ENCODE measurements at regions not wholly inside any gene's neighbourhood (a gene's known extent, or its start where the extent isn't known, plus 50 kb on each side); places are given as distances from the start of the nearest gene placed in this dataset.

DNA sequence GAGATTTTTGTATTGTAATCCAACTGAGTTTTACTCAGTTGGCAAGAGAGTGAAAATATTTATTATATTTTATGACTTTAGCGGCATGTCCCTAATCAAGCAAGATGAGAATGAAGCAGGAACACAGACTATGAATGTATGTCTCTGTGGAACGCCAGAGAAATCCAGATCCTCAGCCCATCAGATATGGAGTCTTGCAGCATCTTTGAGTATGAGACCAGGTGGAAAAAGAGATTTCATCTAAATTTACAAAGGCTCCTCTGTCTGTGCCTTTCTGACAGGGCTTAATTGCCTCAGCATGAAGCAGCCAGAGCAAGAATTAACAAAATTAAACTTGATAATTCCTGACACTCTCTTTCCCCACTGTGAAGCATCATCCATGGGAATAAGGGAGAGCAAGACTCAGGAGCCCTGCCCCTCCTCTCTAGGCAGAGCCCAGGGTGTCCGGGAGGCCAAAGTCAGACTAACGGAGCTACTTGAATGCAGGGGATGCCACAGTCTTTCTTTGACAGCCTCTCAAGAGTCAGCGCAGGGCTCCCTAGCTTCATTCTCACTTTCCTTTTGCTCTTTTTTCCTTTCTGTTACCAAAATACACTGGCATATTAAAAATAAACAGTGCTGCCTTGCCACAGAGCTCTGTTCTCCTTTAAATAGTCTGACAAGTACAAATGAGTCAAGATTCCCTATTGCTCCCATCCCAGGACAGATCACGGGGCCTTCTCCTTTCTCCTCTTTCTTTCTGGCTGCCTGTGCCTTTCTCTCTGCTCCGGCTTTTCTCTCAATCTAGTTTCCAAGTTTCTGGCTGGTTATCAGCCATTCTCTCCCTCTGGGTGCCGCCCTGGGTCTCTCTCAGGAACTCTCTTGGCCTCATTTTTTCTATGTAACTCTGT, 132.2 kb upstream of the INHBA start:
- TF ChIP-seq, protein P1, sequence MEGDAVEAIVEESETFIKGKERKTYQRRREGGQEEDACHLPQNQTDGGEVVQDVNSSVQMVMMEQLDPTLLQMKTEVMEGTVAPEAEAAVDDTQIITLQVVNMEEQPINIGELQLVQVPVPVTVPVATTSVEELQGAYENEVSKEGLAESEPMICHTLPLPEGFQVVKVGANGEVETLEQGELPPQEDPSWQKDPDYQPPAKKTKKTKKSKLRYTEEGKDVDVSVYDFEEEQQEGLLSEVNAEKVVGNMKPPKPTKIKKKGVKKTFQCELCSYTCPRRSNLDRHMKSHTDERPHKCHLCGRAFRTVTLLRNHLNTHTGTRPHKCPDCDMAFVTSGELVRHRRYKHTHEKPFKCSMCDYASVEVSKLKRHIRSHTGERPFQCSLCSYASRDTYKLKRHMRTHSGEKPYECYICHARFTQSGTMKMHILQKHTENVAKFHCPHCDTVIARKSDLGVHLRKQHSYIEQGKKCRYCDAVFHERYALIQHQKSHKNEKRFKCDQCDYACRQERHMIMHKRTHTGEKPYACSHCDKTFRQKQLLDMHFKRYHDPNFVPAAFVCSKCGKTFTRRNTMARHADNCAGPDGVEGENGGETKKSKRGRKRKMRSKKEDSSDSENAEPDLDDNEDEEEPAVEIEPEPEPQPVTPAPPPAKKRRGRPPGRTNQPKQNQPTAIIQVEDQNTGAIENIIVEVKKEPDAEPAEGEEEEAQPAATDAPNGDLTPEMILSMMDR (IDR thresholded peaks at IDR 0.05) = no peak
- peaks cover 23% of the 10 kb centered on the region for H3K4me1 Mint-ChIP-seq (ENCODE audit: unreplicated experiment)
- H3K27me3 Mint-ChIP-seq (ENCODE audit: unreplicated experiment) = no peaks in the 10 kb centered on the region
- H3K4me3 Mint-ChIP-seq (ENCODE audit: unreplicated experiment) = no peak overlapping the region
- DNase-seq (ENCODE audit: extremely low spot score, unreplicated experiment) = no peak
- H3K9me3 Mint-ChIP-seq (ENCODE audit: unreplicated experiment) = peaks cover 14% of the 10 kb centered on the region
- H3K36me3 Mint-ChIP-seq (ENCODE audit: unreplicated experiment) = peaks cover 3% of the 10 kb centered on the region
- H3K27ac Mint-ChIP-seq (ENCODE audit: unreplicated experiment) = peak overlapping the region; percentile 93

GRCh38 chr7:41832941-41833340, 130.1 kb upstream of the INHBA start:
- Mint-ChIP-seq H3K9me3 (ENCODE audit: unreplicated experiment) (peaks cover 10% of the 10 kb centered on the region), H3K4me3 (ENCODE audit: unreplicated experiment) (no peak overlapping the region), H3K27me3 (ENCODE audit: unreplicated experiment) (no peaks in the 10 kb centered on the region), H3K36me3 (ENCODE audit: unreplicated experiment) (peaks cover 3% of the 10 kb centered on the region), H3K4me1 (ENCODE audit: unreplicated experiment) (peaks cover 23% of the 10 kb centered on the region), H3K27ac (ENCODE audit: unreplicated experiment) (no peak overlapping the region)
- no peak for DNase-seq (ENCODE audit: extremely low spot score, unreplicated experiment)
- TF ChIP-seq, protein P1 (IDR thresholded peaks at IDR 0.05) = no peak

GRCh38 chr7:41830271-41830670, 127.4 kb upstream of the INHBA start:
- TF ChIP-seq, protein P1 (IDR thresholded peaks at IDR 0.05) = no peak
- Mint-ChIP-seq H3K4me3 (ENCODE audit: unreplicated experiment) (no peak overlapping the region), H3K36me3 (ENCODE audit: unreplicated experiment) (peaks cover 3% of the 10 kb centered on the region), H3K4me1 (ENCODE audit: unreplicated experiment) (peaks cover 25% of the 10 kb centered on the region), H3K9me3 (ENCODE audit: unreplicated experiment) (peaks cover 13% of the 10 kb centered on the region), H3K27me3 (ENCODE audit: unreplicated experiment) (no peaks in the 10 kb centered on the region), H3K27ac (ENCODE audit: unreplicated experiment) (no peak overlapping the region)
- DNase-seq (ENCODE audit: extremely low spot score, unreplicated experiment) = no peak

DNA sequence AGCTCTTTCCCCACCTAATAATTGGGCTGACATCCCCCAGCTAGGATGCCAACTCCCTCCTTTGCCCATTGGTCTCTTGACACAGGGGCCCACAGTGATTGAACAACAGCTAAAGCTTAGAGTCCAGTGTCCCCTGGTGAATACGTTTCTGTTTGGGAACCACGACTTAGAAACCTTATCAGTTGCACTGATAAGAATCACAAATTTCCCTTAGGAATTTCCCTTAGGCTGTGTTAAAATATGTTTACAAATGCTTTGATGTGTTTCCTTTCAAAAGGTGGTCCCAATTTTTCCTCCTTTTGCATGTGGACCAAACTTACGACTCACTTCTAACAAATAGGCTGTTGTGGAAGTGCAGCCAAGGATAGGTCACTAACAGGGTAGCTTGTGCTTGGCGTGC, 126.0 kb upstream of the INHBA start:
- Mint-ChIP-seq H3K9me3 (ENCODE audit: unreplicated experiment) (peaks cover 13% of the 10 kb centered on the region), H3K27me3 (ENCODE audit: unreplicated experiment) (no peaks in the 10 kb centered on the region), H3K27ac (ENCODE audit: unreplicated experiment) (no peak overlapping the region), H3K4me3 (ENCODE audit: unreplicated experiment) (no peak overlapping the region), H3K36me3 (ENCODE audit: unreplicated experiment) (peaks cover 3% of the 10 kb centered on the region), H3K4me1 (ENCODE audit: unreplicated experiment) (peaks cover 26% of the 10 kb centered on the region)
- DNase-seq (ENCODE audit: extremely low spot score, unreplicated experiment) = no peak
- TF ChIP-seq, protein P1 (IDR thresholded peaks at IDR 0.05) = no peak

DNA sequence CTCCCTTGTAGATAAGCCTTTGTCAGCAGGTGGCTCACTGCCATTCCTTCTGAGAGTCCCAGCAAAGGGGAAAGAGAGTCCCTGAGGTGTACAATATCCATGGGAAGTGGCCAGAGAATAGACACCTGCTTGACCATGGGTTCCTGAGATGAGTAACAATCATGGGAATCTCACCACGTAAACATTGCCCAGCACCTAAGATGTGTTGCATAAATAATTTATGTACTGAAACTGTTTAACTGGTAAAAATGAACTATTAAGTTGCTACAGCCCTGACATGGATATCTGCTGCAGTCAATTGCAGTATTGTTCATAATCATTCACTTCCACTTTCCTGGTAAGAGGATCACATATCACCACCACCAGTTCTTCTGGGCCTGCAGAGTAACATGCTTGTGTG, 123.8 kb upstream of the INHBA start:
- H3K4me1 Mint-ChIP-seq (ENCODE audit: unreplicated experiment) = peaks cover 49% of the 10 kb centered on the region
- no peaks in the 10 kb centered on the region for H3K27me3 Mint-ChIP-seq (ENCODE audit: unreplicated experiment)
- TF ChIP-seq, protein P1 (IDR thresholded peaks at IDR 0.05) = no peak
- no peak for DNase-seq (ENCODE audit: extremely low spot score, unreplicated experiment)
- H3K36me3 Mint-ChIP-seq (ENCODE audit: unreplicated experiment) = peaks cover 3% of the 10 kb centered on the region
- no peak overlapping the region for H3K4me3 Mint-ChIP-seq (ENCODE audit: unreplicated experiment)
- H3K9me3 Mint-ChIP-seq (ENCODE audit: unreplicated experiment) = peaks cover 8% of the 10 kb centered on the region
- peak overlapping the region; percentile 64 for H3K27ac Mint-ChIP-seq (ENCODE audit: unreplicated experiment)

Measured in osteocyte (in vitro differentiated cells).